ENCODE measurements at regions not wholly inside any gene's neighbourhood (a gene's known extent, or its start where the extent isn't known, plus 50 kb on each side); places are given as distances from the start of the nearest gene placed in this dataset.

DNA sequence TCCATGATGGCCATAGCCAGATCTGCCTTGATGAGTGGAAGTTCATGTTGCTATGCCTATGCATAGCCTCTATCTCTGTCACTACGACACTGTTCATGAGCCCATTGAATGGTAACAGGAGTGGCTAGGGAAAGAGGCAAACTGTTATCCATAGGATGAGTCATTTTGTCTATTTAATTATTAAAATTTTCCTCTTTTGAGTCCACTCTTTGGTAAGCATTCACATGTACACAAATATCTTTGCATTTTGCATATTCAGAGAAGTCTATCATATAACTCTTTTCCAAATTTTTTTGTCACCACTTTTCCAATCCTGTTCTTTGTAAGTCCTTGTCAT is 364.4 kb downstream of the KCNJ3 start:
- TF ChIP-seq POLR2A (IDR thresholded peaks at IDR 0.05; ENCODE audit: low read depth, low read length): no peak
- TF ChIP-seq, protein P1, sequence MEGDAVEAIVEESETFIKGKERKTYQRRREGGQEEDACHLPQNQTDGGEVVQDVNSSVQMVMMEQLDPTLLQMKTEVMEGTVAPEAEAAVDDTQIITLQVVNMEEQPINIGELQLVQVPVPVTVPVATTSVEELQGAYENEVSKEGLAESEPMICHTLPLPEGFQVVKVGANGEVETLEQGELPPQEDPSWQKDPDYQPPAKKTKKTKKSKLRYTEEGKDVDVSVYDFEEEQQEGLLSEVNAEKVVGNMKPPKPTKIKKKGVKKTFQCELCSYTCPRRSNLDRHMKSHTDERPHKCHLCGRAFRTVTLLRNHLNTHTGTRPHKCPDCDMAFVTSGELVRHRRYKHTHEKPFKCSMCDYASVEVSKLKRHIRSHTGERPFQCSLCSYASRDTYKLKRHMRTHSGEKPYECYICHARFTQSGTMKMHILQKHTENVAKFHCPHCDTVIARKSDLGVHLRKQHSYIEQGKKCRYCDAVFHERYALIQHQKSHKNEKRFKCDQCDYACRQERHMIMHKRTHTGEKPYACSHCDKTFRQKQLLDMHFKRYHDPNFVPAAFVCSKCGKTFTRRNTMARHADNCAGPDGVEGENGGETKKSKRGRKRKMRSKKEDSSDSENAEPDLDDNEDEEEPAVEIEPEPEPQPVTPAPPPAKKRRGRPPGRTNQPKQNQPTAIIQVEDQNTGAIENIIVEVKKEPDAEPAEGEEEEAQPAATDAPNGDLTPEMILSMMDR (IDR thresholded peaks at IDR 0.05; ENCODE audit: extremely low read depth in 1 of 2, insufficient read depth in 1 of 2, low read depth in 1 of 2, low read length in 2 of 2): no peak
- TF ChIP-seq GATA2 (IDR thresholded peaks at IDR 0.05; ENCODE audit: insufficient read depth, insufficient read length, low read depth, low read length): no peak
- no peak for TF ChIP-seq POLR2AphosphoS5 (IDR thresholded peaks at IDR 0.05; ENCODE audit: insufficient read depth, low read depth, low read length)
- TF ChIP-seq EZH2 (IDR thresholded peaks at IDR 0.05; ENCODE audit: borderline replicate concordance, low read depth, low read length, severe bottlenecking): no peak
- TF ChIP-seq FOS (IDR thresholded peaks at IDR 0.05; ENCODE audit: borderline replicate concordance, insufficient read depth, low read length): no peak
